ENCODE measurements at regions not wholly inside any gene's neighbourhood (a gene's known extent, or its start where the extent isn't known, plus 50 kb on each side); places are given as distances from the start of the nearest gene placed in this dataset.

GRCh38 chr12:75720812-75721641 lies 209.6 kb upstream of the KRR1 start:
- TF ChIP-seq POLR2A (IDR thresholded peaks at IDR 0.05) (no peak), CTCF (IDR thresholded peaks at IDR 0.05) (peak in 1 of 3 experiments; percentile 9)

All from vagina (tissue), 2 donors.